ENCODE measurements at regions not wholly inside any gene's neighbourhood (a gene's known extent, or its start where the extent isn't known, plus 50 kb on each side); places are given as distances from the start of the nearest gene placed in this dataset.

DNA sequence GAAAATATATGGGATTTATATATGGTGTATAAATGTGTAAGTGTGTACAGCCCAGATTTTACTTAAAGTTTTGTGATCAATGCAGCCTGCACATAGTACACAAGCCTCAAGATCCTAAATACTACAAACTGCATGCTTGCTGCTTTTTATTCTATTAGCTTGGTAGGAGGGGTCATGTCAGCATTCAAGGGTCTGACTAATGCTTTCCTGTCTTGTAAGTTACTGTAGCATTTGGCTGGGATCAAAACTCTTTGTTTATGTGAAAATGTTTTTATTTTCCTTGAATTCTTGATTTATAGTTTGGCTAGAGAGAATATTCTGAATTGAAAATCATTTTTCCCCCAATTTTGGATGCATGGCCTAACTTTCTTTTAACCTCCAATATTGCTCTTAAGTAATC lies 370.9 kb downstream of the NSUN3 start:
- no peak for TF ChIP-seq EZH2 (IDR thresholded peaks at IDR 0.05; ENCODE audit: borderline replicate concordance, low read depth, low read length, severe bottlenecking)
- TF ChIP-seq, protein P1, sequence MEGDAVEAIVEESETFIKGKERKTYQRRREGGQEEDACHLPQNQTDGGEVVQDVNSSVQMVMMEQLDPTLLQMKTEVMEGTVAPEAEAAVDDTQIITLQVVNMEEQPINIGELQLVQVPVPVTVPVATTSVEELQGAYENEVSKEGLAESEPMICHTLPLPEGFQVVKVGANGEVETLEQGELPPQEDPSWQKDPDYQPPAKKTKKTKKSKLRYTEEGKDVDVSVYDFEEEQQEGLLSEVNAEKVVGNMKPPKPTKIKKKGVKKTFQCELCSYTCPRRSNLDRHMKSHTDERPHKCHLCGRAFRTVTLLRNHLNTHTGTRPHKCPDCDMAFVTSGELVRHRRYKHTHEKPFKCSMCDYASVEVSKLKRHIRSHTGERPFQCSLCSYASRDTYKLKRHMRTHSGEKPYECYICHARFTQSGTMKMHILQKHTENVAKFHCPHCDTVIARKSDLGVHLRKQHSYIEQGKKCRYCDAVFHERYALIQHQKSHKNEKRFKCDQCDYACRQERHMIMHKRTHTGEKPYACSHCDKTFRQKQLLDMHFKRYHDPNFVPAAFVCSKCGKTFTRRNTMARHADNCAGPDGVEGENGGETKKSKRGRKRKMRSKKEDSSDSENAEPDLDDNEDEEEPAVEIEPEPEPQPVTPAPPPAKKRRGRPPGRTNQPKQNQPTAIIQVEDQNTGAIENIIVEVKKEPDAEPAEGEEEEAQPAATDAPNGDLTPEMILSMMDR (IDR thresholded peaks at IDR 0.05; ENCODE audit: borderline replicate concordance, extremely low read depth, low read length, poor library complexity, severe bottlenecking): no peak
- Histone ChIP-seq H3K4me3 (ENCODE audit: low read depth in 1 of 2, low read length in 2 of 2) (no peak overlapping the region), H2AFZ (ENCODE audit: low read depth, low read length) (no peak overlapping the region), H3K4me2 (ENCODE audit: insufficient read depth, low read length) (no peak overlapping the region), H3K4me1 (ENCODE audit: insufficient read depth, low read length) (no peaks in the 10 kb centered on the region), H3K9ac (ENCODE audit: low read depth, low read length) (no peak overlapping the region), H3K36me3 (ENCODE audit: insufficient read depth, low read length) (no peaks in the 10 kb centered on the region), H3K27ac (ENCODE audit: low read length) (no peak overlapping the region), H3K9me3 (ENCODE audit: insufficient read depth, low read length, severe bottlenecking) (no peaks in the 10 kb centered on the region), H3K27me3 (ENCODE audit: insufficient read depth, low read length, poor library complexity) (no peaks in the 10 kb centered on the region), H4K20me1 (ENCODE audit: insufficient read depth, low read length) (no peaks in the 10 kb centered on the region), H3K79me2 (ENCODE audit: insufficient read depth, low read length) (no peaks in the 10 kb centered on the region)
- ATAC-seq (ENCODE audit: insufficient read depth, low read depth) (no peak), DNase-seq (no peak)

DNA sequence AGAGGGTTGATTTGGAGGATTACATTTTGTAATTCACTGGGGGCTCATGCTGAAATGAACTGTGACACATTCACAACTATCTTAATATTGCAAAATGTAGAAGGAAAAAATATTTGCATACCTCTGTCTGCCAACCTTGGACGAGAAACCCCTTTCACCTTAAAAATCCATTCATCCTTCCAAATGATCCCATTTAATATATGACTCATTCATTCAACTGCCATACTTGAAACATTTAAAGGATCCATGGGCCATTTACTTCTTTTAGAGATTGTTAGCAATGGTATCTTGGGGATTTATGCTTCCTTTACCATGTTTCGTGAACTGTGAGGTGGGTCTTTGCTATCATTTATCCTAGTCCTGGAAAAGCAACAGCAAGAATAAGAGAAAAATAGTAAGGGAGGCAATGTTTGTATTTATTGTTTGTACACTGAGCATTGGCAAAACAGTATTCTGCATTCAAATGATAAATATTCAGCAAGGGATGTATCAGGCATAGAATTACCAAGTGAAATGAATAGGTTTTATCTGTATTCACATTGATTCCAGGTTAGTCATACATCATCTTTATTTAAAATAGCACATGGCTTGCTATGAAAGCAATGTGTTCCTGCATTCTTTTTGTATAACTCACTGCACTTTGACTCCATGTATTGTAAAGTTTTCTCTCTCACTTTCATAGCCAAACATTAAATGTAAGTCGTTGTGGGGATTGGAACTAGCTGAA lies 378.1 kb downstream of the NSUN3 start:
- Histone ChIP-seq H3K4me2 (ENCODE audit: insufficient read depth, low read length) (no peak overlapping the region), H3K9ac (ENCODE audit: low read depth, low read length) (no peak overlapping the region), H3K9me3 (ENCODE audit: insufficient read depth, low read length, severe bottlenecking) (no peaks in the 10 kb centered on the region), H3K4me1 (ENCODE audit: insufficient read depth, low read length) (no peaks in the 10 kb centered on the region), H3K79me2 (ENCODE audit: insufficient read depth, low read length) (no peaks in the 10 kb centered on the region), H3K36me3 (ENCODE audit: insufficient read depth, low read length) (no peaks in the 10 kb centered on the region), H2AFZ (ENCODE audit: low read depth, low read length) (no peak overlapping the region), H3K4me3 (ENCODE audit: low read depth in 1 of 2, low read length in 2 of 2) (no peak overlapping the region), H3K27ac (ENCODE audit: low read length) (no peak overlapping the region), H4K20me1 (ENCODE audit: insufficient read depth, low read length) (no peaks in the 10 kb centered on the region), H3K27me3 (ENCODE audit: insufficient read depth, low read length, poor library complexity) (no peaks in the 10 kb centered on the region)
- TF ChIP-seq, protein P1 (IDR thresholded peaks at IDR 0.05; ENCODE audit: borderline replicate concordance, extremely low read depth, low read length, poor library complexity, severe bottlenecking): no peak
- no peak for TF ChIP-seq EZH2 (IDR thresholded peaks at IDR 0.05; ENCODE audit: borderline replicate concordance, low read depth, low read length, severe bottlenecking)
- no peak for ATAC-seq (ENCODE audit: insufficient read depth, low read depth)
- DNase-seq: no peak

DNA sequence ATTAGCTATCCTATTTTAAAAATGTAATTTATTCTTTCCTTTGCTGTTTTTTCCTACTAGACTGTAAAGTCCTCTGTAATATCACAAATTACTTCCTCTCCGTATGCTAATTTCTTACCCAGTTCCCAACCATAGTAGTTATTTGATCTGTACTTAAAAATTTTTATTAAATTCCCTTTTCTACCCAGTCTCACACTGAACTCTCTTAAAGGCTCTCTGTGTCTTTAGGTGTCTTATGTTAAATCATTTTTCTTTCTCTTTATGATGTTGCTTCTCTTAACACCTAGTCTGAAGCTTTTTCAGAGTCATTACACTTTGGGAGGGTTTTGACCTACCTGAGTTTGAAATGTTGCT lies 378.6 kb downstream of the NSUN3 start:
- H3K4me1 ChIP-seq (ENCODE audit: insufficient read depth, low read length): no peaks in the 10 kb centered on the region
- H3K27me3 ChIP-seq (ENCODE audit: insufficient read depth, low read length, poor library complexity): no peaks in the 10 kb centered on the region
- H3K4me3 ChIP-seq (ENCODE audit: low read depth in 1 of 2, low read length in 2 of 2): no peak overlapping the region
- no peak overlapping the region for H3K27ac ChIP-seq (ENCODE audit: low read length)
- TF ChIP-seq EZH2 (IDR thresholded peaks at IDR 0.05; ENCODE audit: borderline replicate concordance, low read depth, low read length, severe bottlenecking): no peak
- TF ChIP-seq, protein P1 (IDR thresholded peaks at IDR 0.05; ENCODE audit: borderline replicate concordance, extremely low read depth, low read length, poor library complexity, severe bottlenecking): no peak
- no peaks in the 10 kb centered on the region for H3K36me3 ChIP-seq (ENCODE audit: insufficient read depth, low read length)
- ATAC-seq (ENCODE audit: insufficient read depth, low read depth): no peak
- H2AFZ ChIP-seq (ENCODE audit: low read depth, low read length): no peak overlapping the region
- no peaks in the 10 kb centered on the region for H3K79me2 ChIP-seq (ENCODE audit: insufficient read depth, low read length)
- H3K9me3 ChIP-seq (ENCODE audit: insufficient read depth, low read length, severe bottlenecking): no peaks in the 10 kb centered on the region
- H4K20me1 ChIP-seq (ENCODE audit: insufficient read depth, low read length): no peaks in the 10 kb centered on the region
- H3K4me2 ChIP-seq (ENCODE audit: insufficient read depth, low read length): no peak overlapping the region
- no peak overlapping the region for H3K9ac ChIP-seq (ENCODE audit: low read depth, low read length)
- DNase-seq: no peak

Data from DND-41 (cell line).